Smooth muscle cell (in vitro differentiated cells): ENCODE measurements at regions not wholly inside any gene's neighbourhood (a gene's known extent, or its start where the extent isn't known, plus 50 kb on each side); places are given as distances from the start of the nearest gene placed in this dataset.
"Not testable (repeated sequence)": the region's sequence is repeated elsewhere in the genome, so short reads cannot be mapped to it uniquely, and the experiment has no call there.

Experiments
- DNase-seq: peaks from one replicate; lab custom pipeline; 2025; ENCODE audit not compliant: unreplicated experiment; lab: John Stamatoyannopoulos, UW
- H2AFZ ChIP-seq: fragments of 200-600 bp; sonication (generic); 2 replicates; pipeline ENCODE4 v1.6.0; 2016; ENCODE audit warnings: antibody characterized with exemption, low read depth, mild to moderate bottlenecking
- H3F3A ChIP-seq: fragments of 200-600 bp; sonication (generic); 2 replicates; pipeline ENCODE4 v1.6.0; 2017; ENCODE audit warnings: antibody characterized with exemption, low read depth
- H3K27ac ChIP-seq: fragments of 200-600 bp; sonication (generic); 2 replicates; pipeline ENCODE4 v1.5.1; 2016; ENCODE audit warnings: low read depth, mild to moderate bottlenecking
- H3K27me3 ChIP-seq: fragments of 200-600 bp; sonication (generic); 2 replicates; pipeline ENCODE4 v1.6.1; 2016; ENCODE audit warnings: low read depth, mild to moderate bottlenecking
- H3K36me3 ChIP-seq: fragments of 200-600 bp; sonication (generic); 2 replicates; pipeline ENCODE4 v1.5.1; 2016; ENCODE audit warnings: low read depth
- H3K4me1 ChIP-seq: fragments of 200-600 bp; sonication (generic); 2 replicates; pipeline ENCODE4 v1.5.1; 2016; ENCODE audit warnings: low read depth
- H3K4me2 ChIP-seq: fragments of 200-600 bp; sonication (generic); 2 replicates; pipeline ENCODE4 v1.6.0; 2016; ENCODE audit warnings: mild to moderate bottlenecking
- H3K4me3 ChIP-seq: fragments of 200-600 bp; sonication (generic); 2 replicates; pipeline ENCODE4 v1.5.1; 2016; ENCODE audit warnings: mild to moderate bottlenecking
- H3K79me2 ChIP-seq: fragments of 200-600 bp; sonication (generic); 2 replicates; pipeline ENCODE4 v1.6.0; 2016; ENCODE audit warnings: low read depth, mild to moderate bottlenecking
- H3K9ac ChIP-seq: fragments of 200-600 bp; sonication (generic); 2 replicates; pipeline ENCODE4 v1.6.0; 2016; ENCODE audit warnings: low read depth
- H3K9me3 ChIP-seq: fragments of 200-600 bp; sonication (generic); replicated peaks from 2 replicates; pipeline ENCODE4 v1.5.1; 2016; ENCODE audit warnings: low read depth
- H4K20me1 ChIP-seq: fragments of 200-600 bp; sonication (generic); 2 replicates; pipeline ENCODE4 v1.6.0; 2016; ENCODE audit warnings: low read depth
- CTCF ChIP-seq: fragments of 200-600 bp; sonication (generic); IDR thresholded peaks from 2 replicates; pipeline ENCODE4 v1.5.1; 2017; ENCODE audit warnings: borderline replicate concordance, mild to moderate bottlenecking, antibody characterized with exemption; ENCODE audit not compliant: insufficient read depth, poor library complexity, severe bottlenecking
- WGBS: methylation state at CpG from one replicate; pipeline ENCODE4 v1.1.7; 2016; ENCODE audit warnings: low lambda C conversion rate; 5-methylcytosine and 5-hydroxymethylcytosine counted together

DNA sequence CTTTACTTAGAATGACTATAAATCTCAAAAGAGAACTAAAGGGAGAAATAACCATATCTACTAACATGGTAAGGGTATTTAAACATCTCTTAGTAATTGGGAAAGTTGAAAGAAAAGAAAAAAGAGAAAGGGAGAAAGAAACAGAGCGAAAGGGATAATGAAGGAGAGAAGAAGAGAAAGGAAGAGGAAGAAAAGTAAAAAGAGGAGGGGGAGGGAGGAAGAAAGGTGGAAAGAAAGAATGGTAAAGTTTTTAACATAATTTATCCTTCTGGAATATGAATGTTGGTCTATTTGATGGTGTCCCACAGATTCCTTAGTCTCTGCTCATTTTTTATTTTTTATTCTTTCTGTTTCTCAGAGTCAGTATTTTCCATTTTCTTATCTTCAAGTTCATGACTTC lies 202.7 kb downstream of the ZNF92 start:
- not testable (repeated sequence) for H4K20me1 ChIP-seq, H3K27ac ChIP-seq, H3K4me1 ChIP-seq, H2AFZ ChIP-seq, H3K79me2 ChIP-seq, H3K4me3 ChIP-seq, H3K27me3 ChIP-seq, H3K4me2 ChIP-seq, H3K36me3 ChIP-seq, H3K9me3 ChIP-seq, DNase-seq, H3F3A ChIP-seq, H3K9ac ChIP-seq
- no CpG with 5 or more reads among the region's 1 CpG for WGBS

GRCh38 chr7:65582518-65583119 lies 209.0 kb downstream of the ZNF92 start:
- DNase-seq, H3K9me3 ChIP-seq, H3K27me3 ChIP-seq, H3K79me2 ChIP-seq, H3K27ac ChIP-seq, H2AFZ ChIP-seq, H3K36me3 ChIP-seq, H3K4me3 ChIP-seq, H4K20me1 ChIP-seq, H3K4me2 ChIP-seq, H3K4me1 ChIP-seq, H3F3A ChIP-seq, H3K9ac ChIP-seq: not testable (repeated sequence)
- 100% methylated on average over 1 of the region's 2 CpGs for WGBS

DNA sequence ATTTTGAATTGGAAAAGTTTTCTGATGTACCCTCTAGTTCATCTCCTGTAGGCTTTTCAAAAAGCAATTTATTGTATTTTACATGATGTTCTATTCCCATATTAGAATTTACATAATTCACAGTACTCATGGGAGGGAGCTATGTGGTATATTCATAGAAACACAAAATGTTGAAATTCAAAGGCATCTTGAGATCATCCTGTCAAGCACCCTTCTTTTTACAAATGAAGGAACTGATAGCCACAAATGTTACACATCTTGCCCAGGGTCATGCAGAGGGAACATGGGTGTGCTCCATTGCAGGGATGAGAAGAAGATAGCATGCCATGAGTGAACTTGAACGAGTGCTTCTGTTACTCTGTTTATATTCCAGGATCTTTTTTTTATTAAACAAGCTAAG lies 228.8 kb downstream of the ZNF92 start:
- not testable (repeated sequence) for H3K9me3 ChIP-seq, DNase-seq, H3K4me3 ChIP-seq, H3K27ac ChIP-seq, H3K9ac ChIP-seq, H3K4me2 ChIP-seq, H3K36me3 ChIP-seq, H2AFZ ChIP-seq, H3F3A ChIP-seq, H4K20me1 ChIP-seq, H3K79me2 ChIP-seq, H3K4me1 ChIP-seq
- WGBS: 72% methylated on average over 1 of the region's 1 CpG
- peaks cover 18% of the 10 kb centered on the region for H3K27me3 ChIP-seq

GRCh38 chr7:65609131-65609530 lies 235.5 kb downstream of the ZNF92 start:
- H3K9me3 ChIP-seq: no peaks in the 10 kb centered on the region
- no peaks in the 10 kb centered on the region for H3K4me1 ChIP-seq
- no peak overlapping the region for H3K27ac ChIP-seq
- WGBS: 94% methylated on average over 3 of the region's 3 CpGs
- no peak overlapping the region for H3K4me2 ChIP-seq
- peaks cover 9% of the 10 kb centered on the region for H3K27me3 ChIP-seq
- DNase-seq: no peak
- no peaks in the 10 kb centered on the region for H3F3A ChIP-seq
- no peak overlapping the region for H3K4me3 ChIP-seq
- H4K20me1 ChIP-seq: no peaks in the 10 kb centered on the region
- no peak for TF ChIP-seq CTCF
- H3K9ac ChIP-seq: no peak overlapping the region
- H3K79me2 ChIP-seq: no peaks in the 10 kb centered on the region
- H2AFZ ChIP-seq: no peak overlapping the region
- H3K36me3 ChIP-seq: no peaks in the 10 kb centered on the region

GRCh38 chr7:65613644-65614289 lies 240.1 kb downstream of the ZNF92 start:
- WGBS: 54% methylated on average over 6 of the region's 6 CpGs
- peaks cover 11% of the 10 kb centered on the region for H3K27me3 ChIP-seq
- not testable (repeated sequence) for H3K9ac ChIP-seq, H2AFZ ChIP-seq, H3K4me1 ChIP-seq, H3K4me2 ChIP-seq, H3K27ac ChIP-seq, H3K36me3 ChIP-seq, H3K79me2 ChIP-seq, H3F3A ChIP-seq, H3K4me3 ChIP-seq, H4K20me1 ChIP-seq, H3K9me3 ChIP-seq, DNase-seq

DNA sequence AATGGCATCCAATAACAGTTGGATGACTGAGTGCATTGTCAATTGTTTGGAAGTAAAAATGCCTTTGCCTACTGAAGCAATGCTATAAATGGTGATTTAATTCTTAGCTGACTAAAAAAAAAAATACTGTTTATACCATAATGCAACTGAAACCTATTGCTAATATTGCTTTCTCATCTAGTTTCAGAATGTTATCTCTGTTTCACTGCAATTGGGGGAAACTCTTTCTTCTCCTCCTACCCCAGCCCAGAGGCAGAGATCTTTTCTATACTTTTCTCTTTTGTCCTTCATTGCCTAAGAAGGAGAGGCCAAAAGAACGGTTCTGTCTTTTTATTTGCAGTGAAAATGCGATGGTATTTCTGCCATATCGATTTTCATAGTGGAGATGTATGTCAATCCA lies 242.5 kb downstream of the ZNF92 start:
- DNase-seq, H3K4me3 ChIP-seq, H2AFZ ChIP-seq, H3F3A ChIP-seq, H3K79me2 ChIP-seq, H4K20me1 ChIP-seq, H3K36me3 ChIP-seq, H3K4me1 ChIP-seq, H3K9ac ChIP-seq, H3K4me2 ChIP-seq, H3K27ac ChIP-seq, H3K9me3 ChIP-seq: not testable (repeated sequence)
- peaks cover 13% of the 10 kb centered on the region for H3K27me3 ChIP-seq
- 75% methylated on average over 3 of the region's 3 CpGs for WGBS

GRCh38 chr7:65620216-65620615 lies 246.6 kb downstream of the ZNF92 start:
- WGBS: 85% methylated on average over 5 of the region's 5 CpGs
- not testable (repeated sequence) for H3F3A ChIP-seq, DNase-seq, H3K9me3 ChIP-seq, H4K20me1 ChIP-seq, H3K79me2 ChIP-seq, H3K4me2 ChIP-seq, H3K9ac ChIP-seq, H3K36me3 ChIP-seq, H3K4me3 ChIP-seq, H3K27ac ChIP-seq, H2AFZ ChIP-seq, H3K4me1 ChIP-seq
- peaks cover 19% of the 10 kb centered on the region for H3K27me3 ChIP-seq
